ENCODE measurements at regions not wholly inside any gene's neighbourhood (a gene's known extent, or its start where the extent isn't known, plus 50 kb on each side); places are given as distances from the start of the nearest gene placed in this dataset.
"Not testable (repeated sequence)": the region's sequence is repeated elsewhere in the genome, so short reads cannot be mapped to it uniquely, and the experiment has no call there.

- no peaks in the 10 kb centered on the region for H3K27me3 ChIP-seq (ENCODE audit: control insufficient read depth in 2 of 2, insufficient read depth in 1 of 2, low read length in 1 of 2)
- H3K27ac ChIP-seq (ENCODE audit: low read depth in 1 of 2, low read length in 1 of 2): no peak overlapping the region
- H3K36me3 ChIP-seq (ENCODE audit: control insufficient read depth in 2 of 2, insufficient read depth in 2 of 2, low read length in 1 of 2): no peaks in the 10 kb centered on the region
- no peak for DNase-seq (ENCODE audit: low read depth in 6 of 9, low spot score in 9 of 9)
- H3K4me3 ChIP-seq (ENCODE audit: low read length in 2 of 2): no peak overlapping the region
- 95% methylated on average over 1 of the region's 1 CpG for WGBS
- no peaks in the 10 kb centered on the region for H3K4me1 ChIP-seq (ENCODE audit: control insufficient read depth in 2 of 2, insufficient read depth in 2 of 2, low read length in 2 of 2)
- H3K9me3 ChIP-seq (ENCODE audit: control insufficient read depth in 2 of 2, insufficient read depth in 1 of 2, low read length in 1 of 2): no peaks in the 10 kb centered on the region
Observed at GRCh38 chr5:116772152-116772501, 197.5 kb upstream of the SEMA6A start.

GRCh38 chr5:116771466-116772151, 197.0 kb upstream of the SEMA6A start:
- no peak for DNase-seq (ENCODE audit: low read depth in 6 of 9, low spot score in 9 of 9)
- H3K9me3 ChIP-seq (ENCODE audit: control insufficient read depth in 2 of 2, insufficient read depth in 1 of 2, low read length in 1 of 2): no peaks in the 10 kb centered on the region
- no peak overlapping the region for H3K4me3 ChIP-seq (ENCODE audit: low read length in 2 of 2)
- no peak overlapping the region for H3K27ac ChIP-seq (ENCODE audit: low read depth in 1 of 2, low read length in 1 of 2)
- no peaks in the 10 kb centered on the region for H3K4me1 ChIP-seq (ENCODE audit: control insufficient read depth in 2 of 2, insufficient read depth in 2 of 2, low read length in 2 of 2)
- 85% methylated on average over 9 of the region's 9 CpGs for WGBS
- no peaks in the 10 kb centered on the region for H3K27me3 ChIP-seq (ENCODE audit: control insufficient read depth in 2 of 2, insufficient read depth in 1 of 2, low read length in 1 of 2)
- H3K36me3 ChIP-seq (ENCODE audit: control insufficient read depth in 2 of 2, insufficient read depth in 2 of 2, low read length in 1 of 2): no peaks in the 10 kb centered on the region

GRCh38 chr5:116769953-116770352, 195.3 kb upstream of the SEMA6A start:
- whole genome bisulfite sequencing: 98% methylated on average over 2 of the region's 2 CpGs
- not testable (repeated sequence) for DNase-seq (ENCODE audit: low read depth in 6 of 9, low spot score in 9 of 9); H3K4me3 ChIP-seq (ENCODE audit: low read length in 2 of 2); H3K27me3 ChIP-seq (ENCODE audit: control insufficient read depth in 2 of 2, insufficient read depth in 1 of 2, low read length in 1 of 2); H3K27ac ChIP-seq (ENCODE audit: low read depth in 1 of 2, low read length in 1 of 2); H3K9me3 ChIP-seq (ENCODE audit: control insufficient read depth in 2 of 2, insufficient read depth in 1 of 2, low read length in 1 of 2); H3K36me3 ChIP-seq (ENCODE audit: control insufficient read depth in 2 of 2, insufficient read depth in 2 of 2, low read length in 1 of 2); H3K4me1 ChIP-seq (ENCODE audit: control insufficient read depth in 2 of 2, insufficient read depth in 2 of 2, low read length in 2 of 2)

GRCh38 chr5:116769470-116769869, 194.8 kb upstream of the SEMA6A start:
- no peaks in the 10 kb centered on the region for H3K27me3 ChIP-seq (ENCODE audit: control insufficient read depth in 2 of 2, insufficient read depth in 1 of 2, low read length in 1 of 2)
- no peak overlapping the region for H3K27ac ChIP-seq (ENCODE audit: low read depth in 1 of 2, low read length in 1 of 2)
- DNase-seq (ENCODE audit: low read depth in 6 of 9, low spot score in 9 of 9): no peak
- no peak overlapping the region for H3K4me3 ChIP-seq (ENCODE audit: low read length in 2 of 2)
- 96% methylated on average over 7 of the region's 7 CpGs for WGBS
- no peaks in the 10 kb centered on the region for H3K36me3 ChIP-seq (ENCODE audit: control insufficient read depth in 2 of 2, insufficient read depth in 2 of 2, low read length in 1 of 2)
- no peaks in the 10 kb centered on the region for H3K4me1 ChIP-seq (ENCODE audit: control insufficient read depth in 2 of 2, insufficient read depth in 2 of 2, low read length in 2 of 2)
- no peaks in the 10 kb centered on the region for H3K9me3 ChIP-seq (ENCODE audit: control insufficient read depth in 2 of 2, insufficient read depth in 1 of 2, low read length in 1 of 2)

GRCh38 chr5:116766470-116766947, 191.9 kb upstream of the SEMA6A start:
- no peak overlapping the region for H3K4me3 ChIP-seq (ENCODE audit: low read length in 2 of 2)
- H3K4me1 ChIP-seq (ENCODE audit: control insufficient read depth in 2 of 2, insufficient read depth in 2 of 2, low read length in 2 of 2): no peaks in the 10 kb centered on the region
- no peaks in the 10 kb centered on the region for H3K36me3 ChIP-seq (ENCODE audit: control insufficient read depth in 2 of 2, insufficient read depth in 2 of 2, low read length in 1 of 2)
- 93% methylated on average over 6 of the region's 6 CpGs for WGBS
- DNase-seq (ENCODE audit: low read depth in 6 of 9, low spot score in 9 of 9): no peak
- no peaks in the 10 kb centered on the region for H3K9me3 ChIP-seq (ENCODE audit: control insufficient read depth in 2 of 2, insufficient read depth in 1 of 2, low read length in 1 of 2)
- no peaks in the 10 kb centered on the region for H3K27me3 ChIP-seq (ENCODE audit: control insufficient read depth in 2 of 2, insufficient read depth in 1 of 2, low read length in 1 of 2)
- H3K27ac ChIP-seq (ENCODE audit: low read depth in 1 of 2, low read length in 1 of 2): no peak overlapping the region

- Histone ChIP-seq H3K27me3 (ENCODE audit: control insufficient read depth in 2 of 2, insufficient read depth in 1 of 2, low read length in 1 of 2) (no peaks in the 10 kb centered on the region), H3K4me1 (ENCODE audit: control insufficient read depth in 2 of 2, insufficient read depth in 2 of 2, low read length in 2 of 2) (no peaks in the 10 kb centered on the region), H3K9me3 (ENCODE audit: control insufficient read depth in 2 of 2, insufficient read depth in 1 of 2, low read length in 1 of 2) (no peaks in the 10 kb centered on the region), H3K4me3 (ENCODE audit: low read length in 2 of 2) (no peak overlapping the region), H3K36me3 (ENCODE audit: control insufficient read depth in 2 of 2, insufficient read depth in 2 of 2, low read length in 1 of 2) (no peaks in the 10 kb centered on the region), H3K27ac (ENCODE audit: low read depth in 1 of 2, low read length in 1 of 2) (no peak overlapping the region)
- WGBS: 82% methylated on average over 1 of the region's 1 CpG
- DNase-seq (ENCODE audit: low read depth in 6 of 9, low spot score in 9 of 9): no peak
Observed at GRCh38 chr5:116765441-116765840, 190.8 kb upstream of the SEMA6A start.

GRCh38 chr5:116764941-116765340, 190.3 kb upstream of the SEMA6A start:
- H3K27ac ChIP-seq (ENCODE audit: low read depth in 1 of 2, low read length in 1 of 2): no peak overlapping the region
- no peak for DNase-seq (ENCODE audit: low read depth in 6 of 9, low spot score in 9 of 9)
- no peaks in the 10 kb centered on the region for H3K9me3 ChIP-seq (ENCODE audit: control insufficient read depth in 2 of 2, insufficient read depth in 1 of 2, low read length in 1 of 2)
- H3K27me3 ChIP-seq (ENCODE audit: control insufficient read depth in 2 of 2, insufficient read depth in 1 of 2, low read length in 1 of 2): no peaks in the 10 kb centered on the region
- H3K36me3 ChIP-seq (ENCODE audit: control insufficient read depth in 2 of 2, insufficient read depth in 2 of 2, low read length in 1 of 2): no peaks in the 10 kb centered on the region
- no peaks in the 10 kb centered on the region for H3K4me1 ChIP-seq (ENCODE audit: control insufficient read depth in 2 of 2, insufficient read depth in 2 of 2, low read length in 2 of 2)
- H3K4me3 ChIP-seq (ENCODE audit: low read length in 2 of 2): no peak overlapping the region
- WGBS: 93% methylated on average over 2 of the region's 2 CpGs

GRCh38 chr5:116763987-116764866, 189.6 kb upstream of the SEMA6A start:
- WGBS: 94% methylated on average over 19 of the region's 19 CpGs
- H3K9me3 ChIP-seq (ENCODE audit: control insufficient read depth in 2 of 2, insufficient read depth in 1 of 2, low read length in 1 of 2): no peaks in the 10 kb centered on the region
- no peak overlapping the region for H3K27ac ChIP-seq (ENCODE audit: low read depth in 1 of 2, low read length in 1 of 2)
- H3K4me1 ChIP-seq (ENCODE audit: control insufficient read depth in 2 of 2, insufficient read depth in 2 of 2, low read length in 2 of 2): no peaks in the 10 kb centered on the region
- no peak overlapping the region for H3K4me3 ChIP-seq (ENCODE audit: low read length in 2 of 2)
- DNase-seq (ENCODE audit: low read depth in 6 of 9, low spot score in 9 of 9): peak in 2 of 9 donors; percentile 8 to 28
- H3K36me3 ChIP-seq (ENCODE audit: control insufficient read depth in 2 of 2, insufficient read depth in 2 of 2, low read length in 1 of 2): no peaks in the 10 kb centered on the region
- H3K27me3 ChIP-seq (ENCODE audit: control insufficient read depth in 2 of 2, insufficient read depth in 1 of 2, low read length in 1 of 2): no peaks in the 10 kb centered on the region

- Histone ChIP-seq H3K36me3 (ENCODE audit: control insufficient read depth in 2 of 2, insufficient read depth in 2 of 2, low read length in 1 of 2) (no peaks in the 10 kb centered on the region), H3K4me3 (ENCODE audit: low read length in 2 of 2) (no peak overlapping the region), H3K9me3 (ENCODE audit: control insufficient read depth in 2 of 2, insufficient read depth in 1 of 2, low read length in 1 of 2) (no peaks in the 10 kb centered on the region), H3K4me1 (ENCODE audit: control insufficient read depth in 2 of 2, insufficient read depth in 2 of 2, low read length in 2 of 2) (no peaks in the 10 kb centered on the region), H3K27ac (ENCODE audit: low read depth in 1 of 2, low read length in 1 of 2) (no peak overlapping the region), H3K27me3 (ENCODE audit: control insufficient read depth in 2 of 2, insufficient read depth in 1 of 2, low read length in 1 of 2) (no peaks in the 10 kb centered on the region)
- DNase-seq (ENCODE audit: low read depth in 6 of 9, low spot score in 9 of 9): no peak
- WGBS: 90% methylated on average over 10 of the region's 10 CpGs
Observed at GRCh38 chr5:116759860-116760640, 185.4 kb upstream of the SEMA6A start.

Measured in thymus (tissue), 11 donors.